Astrocyte of the cerebellum (primary cell): ENCODE measurements at regions not wholly inside any gene's neighbourhood (a gene's known extent, or its start where the extent isn't known, plus 50 kb on each side); places are given as distances from the start of the nearest gene placed in this dataset.

ENCODE experiments used
- DNase-seq: peaks from one replicate; pipeline ENCODE4 v3.0.0-alpha.2; 2011; ENCODE audit warnings: low read depth
- H3K4me3 ChIP-seq: 2 replicates; pipeline ENCODE4 v1.5.1; 2011; ENCODE audit warnings: mild to moderate bottlenecking, low read depth, low read length, moderate library complexity
- in situ Hi-C: cut with HindIII; loops from 2 replicates; pipeline ENCODE4 v1.10.0; 2017; ENCODE audit warnings: low sequenced_read_pairs
- TF ChIP-seq, protein P1 (sequence below): IDR thresholded peaks from 2 replicates; pipeline ENCODE4 v1.5.1; 2012; ENCODE audit warnings: low read length, low read depth, moderate library complexity, mild to moderate bottlenecking; ENCODE audit errors: missing control alignments

DNA sequence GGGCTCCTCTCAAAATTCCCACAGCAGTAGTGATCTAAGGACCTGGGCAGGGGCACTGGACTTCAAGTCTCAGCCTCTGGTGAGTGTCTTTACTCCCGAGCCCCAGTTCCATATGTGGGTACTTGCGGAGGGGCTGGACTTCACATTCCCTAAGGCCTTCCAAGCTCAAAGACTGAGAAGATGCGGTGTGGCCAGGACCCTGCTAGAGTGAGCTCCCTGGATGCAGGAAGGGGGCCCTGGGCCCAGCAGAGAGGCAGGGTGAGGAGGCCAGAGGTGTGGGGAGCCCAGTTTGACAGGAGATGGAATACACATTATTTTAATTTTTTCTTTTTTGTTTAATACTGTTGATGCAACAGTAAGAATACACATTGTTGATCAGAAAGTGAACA, 83.7 kb downstream of the IGLL1 start:
- DNase-seq = no peak
- no peak overlapping the region for H3K4me3 ChIP-seq
- in situ Hi-C loops = no loop called here
- TF ChIP-seq, protein P1, sequence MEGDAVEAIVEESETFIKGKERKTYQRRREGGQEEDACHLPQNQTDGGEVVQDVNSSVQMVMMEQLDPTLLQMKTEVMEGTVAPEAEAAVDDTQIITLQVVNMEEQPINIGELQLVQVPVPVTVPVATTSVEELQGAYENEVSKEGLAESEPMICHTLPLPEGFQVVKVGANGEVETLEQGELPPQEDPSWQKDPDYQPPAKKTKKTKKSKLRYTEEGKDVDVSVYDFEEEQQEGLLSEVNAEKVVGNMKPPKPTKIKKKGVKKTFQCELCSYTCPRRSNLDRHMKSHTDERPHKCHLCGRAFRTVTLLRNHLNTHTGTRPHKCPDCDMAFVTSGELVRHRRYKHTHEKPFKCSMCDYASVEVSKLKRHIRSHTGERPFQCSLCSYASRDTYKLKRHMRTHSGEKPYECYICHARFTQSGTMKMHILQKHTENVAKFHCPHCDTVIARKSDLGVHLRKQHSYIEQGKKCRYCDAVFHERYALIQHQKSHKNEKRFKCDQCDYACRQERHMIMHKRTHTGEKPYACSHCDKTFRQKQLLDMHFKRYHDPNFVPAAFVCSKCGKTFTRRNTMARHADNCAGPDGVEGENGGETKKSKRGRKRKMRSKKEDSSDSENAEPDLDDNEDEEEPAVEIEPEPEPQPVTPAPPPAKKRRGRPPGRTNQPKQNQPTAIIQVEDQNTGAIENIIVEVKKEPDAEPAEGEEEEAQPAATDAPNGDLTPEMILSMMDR = no peak

DNA sequence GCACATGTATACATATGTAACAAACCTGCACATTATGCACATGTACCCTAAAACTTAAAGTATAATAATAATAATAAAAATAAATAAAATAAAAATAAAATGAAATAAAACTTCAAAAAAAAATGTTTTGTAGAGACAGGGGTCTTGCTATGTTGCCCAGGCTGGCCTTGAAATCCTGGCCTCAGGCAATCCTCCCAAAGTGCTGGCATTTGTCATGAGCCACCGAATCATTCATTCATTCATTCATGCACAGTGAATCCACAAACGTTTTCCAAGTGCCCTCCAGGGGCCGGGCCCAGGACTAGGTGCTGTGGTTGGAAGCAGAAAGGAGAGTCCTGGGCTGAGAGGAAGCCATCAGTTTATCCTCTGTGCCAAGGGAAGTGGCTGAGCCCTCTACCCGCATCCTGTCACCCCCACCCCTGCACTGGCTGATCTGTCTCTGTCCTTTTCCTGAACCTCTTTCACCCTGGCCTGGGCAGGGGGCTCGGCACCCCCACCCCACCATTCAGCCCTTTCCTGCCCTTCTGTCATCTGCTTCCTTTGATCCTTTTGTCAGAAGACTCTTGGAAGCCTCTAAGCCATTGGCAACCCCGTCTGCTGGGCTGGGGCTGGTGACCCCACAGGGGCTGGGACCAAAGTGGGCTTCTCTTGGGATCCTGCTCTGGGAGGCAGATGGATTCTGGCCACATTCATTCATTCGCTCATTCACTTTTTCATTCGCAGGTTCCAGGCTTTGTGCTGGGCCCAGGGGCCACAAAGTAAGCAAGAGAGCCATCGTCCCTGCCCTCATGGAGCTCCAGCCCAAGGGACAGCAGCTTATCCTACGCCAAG, 84.3 kb downstream of the IGLL1 start:
- no peak for DNase-seq
- TF ChIP-seq, protein P1 = no peak
- H3K4me3 ChIP-seq = no peak overlapping the region
- in situ Hi-C loops = no loop called here

DNA sequence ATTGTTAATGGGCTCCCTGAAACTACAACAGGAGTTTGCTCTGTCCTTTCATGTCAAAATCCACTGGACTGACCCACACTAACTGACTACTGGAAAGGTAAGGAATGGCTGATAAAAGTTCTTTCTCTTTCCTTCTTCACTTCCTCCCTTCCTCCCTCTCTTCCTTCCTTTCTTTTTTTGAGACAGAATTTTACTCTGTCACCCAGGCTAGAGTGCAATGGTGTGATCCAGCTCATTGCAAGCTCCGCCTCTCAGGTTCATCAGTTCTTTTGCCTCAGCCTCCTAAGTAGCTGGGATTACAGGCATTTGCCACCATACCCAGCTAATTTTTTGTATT, 85.2 kb downstream of the IGLL1 start:
- H3K4me3 ChIP-seq = no peak overlapping the region
- DNase-seq = no peak
- TF ChIP-seq, protein P1 = no peak
- in situ Hi-C loops = no loop called here

DNA sequence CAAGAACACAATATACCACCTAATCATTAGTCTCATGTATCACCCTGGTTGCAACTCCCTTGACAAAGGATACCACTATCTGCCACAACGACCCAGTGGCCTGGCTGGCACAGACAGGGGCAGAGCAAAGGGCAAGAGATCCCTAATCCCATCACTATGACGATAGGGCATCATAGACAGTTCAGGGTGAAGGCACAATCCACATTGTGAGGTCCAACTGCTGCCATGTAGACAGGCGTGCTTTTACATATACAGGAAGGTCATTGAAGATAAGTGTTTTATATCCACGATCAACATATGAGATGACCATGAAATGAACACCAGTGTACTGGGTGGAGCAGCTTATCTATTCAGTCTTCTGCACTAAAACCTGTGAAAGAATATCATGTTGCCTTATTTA, 94.6 kb downstream of the IGLL1 start:
- TF ChIP-seq, protein P1 = no peak
- no peak overlapping the region for H3K4me3 ChIP-seq
- in situ Hi-C loops = no loop called here
- DNase-seq = no peak

DNA sequence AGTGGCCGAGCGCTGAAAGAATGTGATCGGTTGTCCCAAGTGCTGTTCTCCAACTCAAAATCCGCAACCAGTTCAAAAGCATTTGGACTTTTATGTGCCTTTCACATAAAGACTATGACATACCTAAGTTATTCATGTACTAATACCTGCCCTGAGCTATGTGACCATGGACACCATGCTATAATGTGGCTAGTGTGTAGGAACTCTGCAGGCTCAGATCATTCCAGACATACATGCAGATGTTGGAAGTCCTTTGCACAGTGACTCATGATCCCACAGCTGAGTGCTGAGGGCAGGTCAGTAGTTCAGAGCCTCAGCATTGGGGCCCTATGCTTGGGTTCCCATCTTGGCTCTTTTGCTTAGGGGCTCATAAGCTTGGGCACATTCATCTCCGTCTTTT, 95.4 kb downstream of the IGLL1 start:
- DNase-seq = no peak
- in situ Hi-C loops = no loop called here
- TF ChIP-seq, protein P1 = no peak
- H3K4me3 ChIP-seq = no peak overlapping the region

DNA sequence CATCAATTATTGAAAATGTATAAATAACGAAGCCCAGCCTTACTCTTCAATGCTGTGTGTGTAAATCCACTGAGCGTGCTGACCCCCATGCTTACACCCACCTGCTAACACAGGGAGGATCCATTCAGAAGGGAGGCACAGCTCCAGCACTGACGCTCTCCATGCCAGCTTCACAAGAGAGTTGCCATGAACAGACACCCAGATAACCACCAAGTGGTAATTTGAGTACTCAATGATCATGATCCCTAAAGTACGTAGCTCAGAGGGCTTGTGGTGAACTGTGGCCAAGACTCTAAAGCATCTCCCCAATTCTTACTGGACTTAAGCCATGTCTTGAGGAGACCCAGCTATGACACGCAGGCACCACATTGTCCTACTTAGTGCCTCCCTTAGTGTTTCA, 98.7 kb downstream of the IGLL1 start:
- DNase-seq = no peak

More for the DNA sequence above, 98.7 kb downstream of the IGLL1 start:
- no peak overlapping the region for H3K4me3 ChIP-seq
- in situ Hi-C loops = no loop called here
- TF ChIP-seq, protein P1 = no peak
